Lung (tissue), 11 donors: ENCODE measurements at regions not wholly inside any gene's neighbourhood (a gene's known extent, or its start where the extent isn't known, plus 50 kb on each side); places are given as distances from the start of the nearest gene placed in this dataset.

Experiments used
- ATAC-seq: fragments of 200-7000 bp; cut with Tn5 transposase; one replicate; pipeline ENCODE4 v1.9.1; 2020; ENCODE audit warnings: moderate number of reproducible peaks; ENCODE audit not compliant: insufficient read depth, low FRiP score
- DNase-seq, 3 donors: peaks; one replicate each; pipeline ENCODE4 v3.0.0-alpha.2; 2013 to 2017
- H3K27ac ChIP-seq, 2 donors: one replicate each; pipeline ENCODE4 v1.5.1; 2013; ENCODE audit warnings: mild to moderate bottlenecking in 2 of 2, moderate library complexity in 2 of 2, control low read depth in 1 of 2, inconsistent platforms in 1 of 2, low read depth in 1 of 2, low read length in 1 of 2
- H3K27me3 ChIP-seq, 3 donors: one replicate each; pipeline ENCODE4 v1.5.1; 2013; ENCODE audit warnings: low read length in 2 of 3; ENCODE audit not compliant: control insufficient read depth in 3 of 3, insufficient read depth in 3 of 3
- H3K36me3 ChIP-seq, 4 donors: one replicate each; pipeline ENCODE4 v1.5.1; 2013; ENCODE audit warnings: low read length in 4 of 4, mild to moderate bottlenecking in 1 of 4, moderate library complexity in 1 of 4; ENCODE audit not compliant: control insufficient read depth in 4 of 4, insufficient read depth in 4 of 4
- H3K4me1 ChIP-seq, 5 donors: one replicate each; pipeline ENCODE4 v1.5.1; 2013; ENCODE audit warnings: low read length in 5 of 5, mild to moderate bottlenecking in 2 of 5, moderate library complexity in 1 of 5; ENCODE audit not compliant: control insufficient read depth in 5 of 5, insufficient read depth in 5 of 5
- H3K4me3 ChIP-seq: one replicate; pipeline ENCODE4 v1.5.1; 2013; ENCODE audit warnings: mild to moderate bottlenecking, control low read depth, moderate library complexity
- H3K9ac ChIP-seq, 2 donors: one replicate each; pipeline ENCODE4 v1.5.1; 2013; ENCODE audit warnings: low read length in 2 of 2, control low read depth in 1 of 2; ENCODE audit not compliant: insufficient read depth in 1 of 2
- H3K9me3 ChIP-seq, 4 donors: one replicate each; pipeline ENCODE4 v1.5.1; 2013; ENCODE audit warnings: low read length in 3 of 4, mild to moderate bottlenecking in 1 of 4, moderate library complexity in 1 of 4; ENCODE audit not compliant: control insufficient read depth in 4 of 4, insufficient read depth in 3 of 4
- CTCF ChIP-seq: IDR thresholded peaks from 2 replicates; pipeline ENCODE4 v1.5.1; 2012; ENCODE audit warnings: mild to moderate bottlenecking; ENCODE audit errors: control extremely low read depth, extremely low read depth
- WGBS, 2 donors: extraction: QIAGEN DNeasy Blood & Tissue Kit; methylation state at CpG; one replicate each; pipeline ENCODE4 v1.1.7; 2013; 5-methylcytosine and 5-hydroxymethylcytosine counted together
- donor health status: control.
- donor health status: control.
- donor health status: Bipolar disorder and iron deficiency.
- donor health status: healthy.
- donor health status: DM: yes; HTN: yes; CAD: no.

DNA sequence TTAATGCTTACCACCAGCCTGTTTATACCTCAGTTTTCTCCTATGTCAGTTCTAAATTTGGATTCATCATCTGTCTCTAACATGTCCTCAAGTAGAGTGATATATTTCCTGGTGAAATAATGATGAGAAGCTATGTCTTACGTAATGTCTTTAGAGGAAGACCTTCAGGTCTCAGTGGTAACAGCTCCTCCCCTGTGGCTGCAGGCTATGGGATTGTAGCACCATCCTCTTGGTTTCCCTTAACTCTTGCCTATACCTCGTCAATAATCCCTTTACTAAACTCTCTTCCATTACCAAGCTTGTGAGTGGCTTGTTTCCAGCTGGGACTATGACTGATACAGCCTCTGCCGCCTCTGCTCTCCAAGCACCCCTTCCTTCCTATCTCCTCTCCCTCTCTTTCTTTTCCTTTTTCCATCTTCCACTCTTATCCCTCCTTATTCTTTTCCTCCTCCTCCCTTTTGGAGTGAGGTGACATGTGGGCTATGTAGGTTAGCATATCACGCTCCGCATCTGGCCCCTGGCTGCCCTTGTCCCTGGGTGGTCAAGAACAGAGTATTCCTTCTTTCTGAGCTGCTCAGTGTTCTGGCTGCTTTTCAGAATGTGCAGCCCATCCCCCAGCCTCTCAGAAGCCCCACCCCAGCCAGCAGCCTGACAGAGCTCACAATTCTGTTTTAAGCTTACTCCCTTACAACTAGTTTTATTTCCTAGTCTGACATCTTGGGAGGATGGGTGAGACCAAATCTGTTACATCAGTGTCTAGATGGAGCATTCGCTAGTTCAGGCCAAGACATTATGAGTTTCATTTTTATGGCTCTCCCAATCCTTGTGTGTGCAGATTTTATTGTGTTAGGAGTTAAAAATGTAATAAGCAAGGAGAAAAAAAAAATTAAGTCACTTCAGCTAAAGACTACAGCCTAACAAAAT, 75.0 kb upstream of the RNU6-1 start:
- peak; percentile 31 for ATAC-seq
- peak overlapping the region in 1 of 2 donors; percentile 42 for H3K9ac ChIP-seq
- no peaks in the 10 kb centered on the region for H3K36me3 ChIP-seq
- H3K27me3 ChIP-seq, result no peaks in the 10 kb centered on the region
- no peak for TF ChIP-seq CTCF
- peaks cover 4 to 40% (median 19%) of the 10 kb centered on the region in 5 donors for H3K4me1 ChIP-seq
- H3K27ac ChIP-seq, result peak overlapping the region; percentile 83 to 86
- peak; percentile 90 to 95 (median 95) for DNase-seq
- WGBS, 2 donors, result 43 to 67% methylated on average over 6 of the region's 6 CpGs
- no peak overlapping the region for H3K4me3 ChIP-seq
- H3K9me3 ChIP-seq, result peaks cover 0 to 3% (median 2%) of the 10 kb centered on the region in 4 donors

- peaks cover 4 to 40% (median 19%) of the 10 kb centered on the region in 5 donors for H3K4me1 ChIP-seq
- no peak overlapping the region for H3K4me3 ChIP-seq
- H3K36me3 ChIP-seq, result no peaks in the 10 kb centered on the region
- peaks cover 0 to 3% (median under 1%) of the 10 kb centered on the region in 4 donors for H3K9me3 ChIP-seq
- DNase-seq (peak; percentile 73 to 89 (median 87)), ATAC-seq (peak; percentile 60)
- 39 to 57% methylated on average over 7 of the region's 7 CpGs for whole genome bisulfite sequencing, 2 donors
- H3K27ac ChIP-seq, result peak overlapping the region; percentile 86 to 89
- H3K9ac ChIP-seq, result peak overlapping the region in 1 of 2 donors; percentile 57
- no peaks in the 10 kb centered on the region for H3K27me3 ChIP-seq
- TF ChIP-seq CTCF, result no peak
These were observed 75.9 kb upstream of the RNU6-1 start for GRCh38 chr15:67915461-67916374.

- H3K27ac ChIP-seq, result peak overlapping the region in 1 of 2 donors; percentile 77
These were observed 76.7 kb upstream of the RNU6-1 start for GRCh38 chr15:67916565-67916964.

More at GRCh38 chr15:67916565-67916964, 76.7 kb upstream of the RNU6-1 start:
- Histone ChIP-seq H3K27me3 (no peaks in the 10 kb centered on the region), H3K4me3 (no peak overlapping the region), H3K4me1 (peaks cover 4 to 40% (median 19%) of the 10 kb centered on the region in 5 donors), H3K9me3 (peaks cover 0 to 3% (median under 1%) of the 10 kb centered on the region in 4 donors), H3K36me3 (no peaks in the 10 kb centered on the region), H3K9ac (no peak overlapping the region)
- ATAC-seq, result no peak
- no peak for DNase-seq
- no peak for TF ChIP-seq CTCF
- WGBS, 2 donors, result 48 to 49% methylated on average over 2 of the region's 2 CpGs
